ENCODE measurements at regions not wholly inside any gene's neighbourhood (a gene's known extent, or its start where the extent isn't known, plus 50 kb on each side); places are given as distances from the start of the nearest gene placed in this dataset.

- Mint-ChIP-seq H3K9me3 (peaks cover 23% of the 10 kb centered on the region), H3K36me3 (ENCODE audit: low read depth) (no peaks in the 10 kb centered on the region), H3K27me3 (ENCODE audit: low read depth, poor library complexity) (no peaks in the 10 kb centered on the region), H3K4me1 (peaks cover 6% of the 10 kb centered on the region), H3K27ac (no peak overlapping the region), H3K4me3 (no peak overlapping the region)
- no peak for TF ChIP-seq CTCF (IDR thresholded peaks at IDR 0.05)
- DNase-seq, result no peak
These were observed 84.3 kb downstream of the DIRAS3 start for GRCh38 chr1:67965995-67966665.

GRCh38 chr1:67963263-67963662 is 87.2 kb downstream of the DIRAS3 start:
- Mint-ChIP-seq H3K27ac (no peak overlapping the region), H3K4me3 (no peak overlapping the region), H3K4me1 (peaks cover 6% of the 10 kb centered on the region), H3K36me3 (ENCODE audit: low read depth) (no peaks in the 10 kb centered on the region), H3K9me3 (peaks cover 16% of the 10 kb centered on the region), H3K27me3 (ENCODE audit: low read depth, poor library complexity) (no peaks in the 10 kb centered on the region)
- no peak for DNase-seq
- TF ChIP-seq CTCF (IDR thresholded peaks at IDR 0.05), result no peak

- H3K4me1 Mint-ChIP-seq, result peaks cover 19% of the 10 kb centered on the region
- DNase-seq, result no peak
These were observed 89.7 kb downstream of the DIRAS3 start for GRCh38 chr1:67960766-67961165.

GRCh38 chr1:67958472-67958871 is 92.0 kb downstream of the DIRAS3 start:
- Mint-ChIP-seq H3K9me3 (peaks cover 7% of the 10 kb centered on the region), H3K27ac (no peak overlapping the region), H3K4me3 (no peak overlapping the region), H3K4me1 (peaks cover 12% of the 10 kb centered on the region), H3K27me3 (ENCODE audit: low read depth, poor library complexity) (peaks cover 4% of the 10 kb centered on the region), H3K36me3 (ENCODE audit: low read depth) (no peaks in the 10 kb centered on the region)
- DNase-seq, result no peak
- no peak for TF ChIP-seq CTCF (IDR thresholded peaks at IDR 0.05)

More at GRCh38 chr1:67960766-67961165, 89.7 kb downstream of the DIRAS3 start:
- Mint-ChIP-seq H3K36me3 (ENCODE audit: low read depth) (no peaks in the 10 kb centered on the region), H3K27me3 (ENCODE audit: low read depth, poor library complexity) (no peaks in the 10 kb centered on the region), H3K4me3 (no peak overlapping the region), H3K9me3 (peaks cover 16% of the 10 kb centered on the region), H3K27ac (no peak overlapping the region)
- TF ChIP-seq CTCF (IDR thresholded peaks at IDR 0.05), result no peak

GRCh38 chr1:67957066-67957465 is 93.4 kb downstream of the DIRAS3 start:
- no peak overlapping the region for H3K4me3 Mint-ChIP-seq
- H3K36me3 Mint-ChIP-seq (ENCODE audit: low read depth), result no peaks in the 10 kb centered on the region
- peaks cover 2% of the 10 kb centered on the region for H3K9me3 Mint-ChIP-seq
- no peak for DNase-seq
- TF ChIP-seq CTCF (IDR thresholded peaks at IDR 0.05), result no peak
- peaks cover 7% of the 10 kb centered on the region for H3K27me3 Mint-ChIP-seq (ENCODE audit: low read depth, poor library complexity)
- peaks cover 12% of the 10 kb centered on the region for H3K4me1 Mint-ChIP-seq
- H3K27ac Mint-ChIP-seq, result no peak overlapping the region

- H3K27me3 Mint-ChIP-seq (ENCODE audit: low read depth, poor library complexity), result peaks cover 8% of the 10 kb centered on the region
- H3K36me3 Mint-ChIP-seq (ENCODE audit: low read depth), result no peaks in the 10 kb centered on the region
- H3K4me1 Mint-ChIP-seq, result peaks cover 12% of the 10 kb centered on the region
- no peak for TF ChIP-seq CTCF (IDR thresholded peaks at IDR 0.05)
- no peaks in the 10 kb centered on the region for H3K9me3 Mint-ChIP-seq
- H3K4me3 Mint-ChIP-seq, result no peak overlapping the region
- H3K27ac Mint-ChIP-seq, result no peak overlapping the region
- DNase-seq, result no peak
These were observed 94.3 kb downstream of the DIRAS3 start for GRCh38 chr1:67956116-67956515.

Data from nephron progenitor cell (in vitro differentiated cells).